Esophagus muscularis mucosa (tissue), 4 donors: ENCODE measurements at regions not wholly inside any gene's neighbourhood (a gene's known extent, or its start where the extent isn't known, plus 50 kb on each side); places are given as distances from the start of the nearest gene placed in this dataset.

ENCODE experiments used
- DNase-seq: peaks from one replicate; pipeline ENCODE4 v3.0.0-alpha.2; 2017; ENCODE audit errors: extremely low spot score
- H3K27ac ChIP-seq, 4 donors: fragments of 200-600 bp; sonication (generic); replicated peaks in 1 of 4; 1 replicate in 3 of 4; 2 replicates in 1 of 4; pipeline ENCODE4 v1.5.1; 2016 to 2019; ENCODE audit warnings: mild to moderate bottlenecking in 1 of 4
- H3K27me3 ChIP-seq, 4 donors: fragments of 200-600 bp; sonication (generic); one replicate each; pipeline versions ENCODE4 v1.5.1 to v1.6.0; 2016 to 2019
- H3K36me3 ChIP-seq, 4 donors: fragments of 200-600 bp; sonication (generic); one replicate each; pipeline ENCODE4 v1.5.1; 2016 to 2019
- H3K4me1 ChIP-seq, 4 donors: fragments of 200-600 bp; sonication (generic); one replicate each; pipeline ENCODE4 v1.5.1; 2016 to 2019
- H3K4me3 ChIP-seq, 4 donors: fragments of 200-600 bp; sonication (generic); 1 replicate in 2 of 4; 2 replicates in 2 of 4; pipeline ENCODE4 v1.5.1; 2016 to 2019; ENCODE audit warnings: mild to moderate bottlenecking in 4 of 4, moderate library complexity in 1 of 4
- H3K9me3 ChIP-seq, 4 donors: fragments of 200-600 bp; sonication (generic); 1 replicate in 3 of 4; 2 replicates in 1 of 4; pipeline ENCODE4 v1.5.1; 2016 to 2019
- CTCF ChIP-seq, 3 experiments: fragments of 200-600 bp in 2 of 3; fragments of 450-650 bp in 1 of 3; sonication (generic) in 2 of 3; IDR thresholded peaks; one replicate each; pipeline ENCODE4 v1.5.1; 2017 to 2019; ENCODE audit warnings: antibody characterized with exemption in 3 of 3, mild to moderate bottlenecking in 2 of 3, moderate library complexity in 1 of 3
- EP300 ChIP-seq: sonication (generic); formaldehyde crosslinking; IDR thresholded peaks from one replicate; pipeline ENCODE4 v1.6.1; 2017; ENCODE audit warnings: antibody characterized with exemption
- POLR2A ChIP-seq: fragments of 450-650 bp; IDR thresholded peaks from one replicate; pipeline ENCODE4 v1.6.1; 2017; ENCODE audit warnings: antibody characterized with exemption, moderate library complexity, mild to moderate bottlenecking, low read depth
- POLR2AphosphoS5 ChIP-seq, 2 donors: sonication (generic); formaldehyde crosslinking; IDR thresholded peaks; one replicate each; pipeline ENCODE4 v1.6.1; 2017; ENCODE audit warnings: antibody characterized with exemption in 2 of 2
- WGBS: methylation state at CpG from one replicate; pipeline ENCODE4 v1.1.5; 2018; 5-methylcytosine and 5-hydroxymethylcytosine counted together
- intact Hi-C: fragments of 100-400 bp; cut with DNase I; formaldehyde crosslinking; loops from one replicate; pipeline ENCODE4 v1.15.1; 2023

- TF ChIP-seq EP300 (no peak), CTCF (IDR thresholded peaks at IDR 0.05) (no peak), POLR2AphosphoS5 (IDR thresholded peaks at IDR 0.05) (no peak), POLR2A (no peak)
- no peak overlapping the region for H3K27ac ChIP-seq
- DNase-seq = no peak
- no peaks in the 10 kb centered on the region for H3K9me3 ChIP-seq
- intact Hi-C loops = no loop called here
- no peak overlapping the region for H3K4me3 ChIP-seq
- peaks cover 3 to 18% (median 15%) of the 10 kb centered on the region in 4 donors for H3K4me1 ChIP-seq
- H3K36me3 ChIP-seq = no peaks in the 10 kb centered on the region
- WGBS = 92% methylated on average over 2 of the region's 2 CpGs
- H3K27me3 ChIP-seq = no peaks in the 10 kb centered on the region
These were observed 182.8 kb downstream of the NRIP1 start for GRCh38 chr21:14881863-14882499.

GRCh38 chr21:14880922-14881321 is 183.9 kb downstream of the NRIP1 start:
- DNase-seq = no peak
- TF ChIP-seq CTCF (IDR thresholded peaks at IDR 0.05) (no peak), POLR2A (no peak), EP300 (no peak), POLR2AphosphoS5 (IDR thresholded peaks at IDR 0.05) (no peak)
- Histone ChIP-seq H3K9me3 (no peaks in the 10 kb centered on the region), H3K27me3 (no peaks in the 10 kb centered on the region), H3K4me3 (no peak overlapping the region), H3K36me3 (no peaks in the 10 kb centered on the region), H3K4me1 (peaks cover 3 to 27% (median 24%) of the 10 kb centered on the region in 4 donors), H3K27ac (no peak overlapping the region)
- intact Hi-C loops = no loop called here
- 87% methylated on average over 2 of the region's 2 CpGs for WGBS

GRCh38 chr21:14879458-14879857 is 185.3 kb downstream of the NRIP1 start:
- H3K36me3 ChIP-seq = no peaks in the 10 kb centered on the region
- TF ChIP-seq CTCF (IDR thresholded peaks at IDR 0.05) (no peak), POLR2AphosphoS5 (IDR thresholded peaks at IDR 0.05) (no peak)
- intact Hi-C loops = no loop called here
- no peaks in the 10 kb centered on the region for H3K9me3 ChIP-seq
- H3K27me3 ChIP-seq = no peaks in the 10 kb centered on the region
- peaks cover 3 to 33% (median 30%) of the 10 kb centered on the region in 4 donors for H3K4me1 ChIP-seq
- no peak for DNase-seq
- WGBS = 72% methylated on average over 3 of the region's 3 CpGs
- H3K27ac ChIP-seq = no peak overlapping the region
- no peak overlapping the region for H3K4me3 ChIP-seq

- H3K4me3 ChIP-seq = no peak overlapping the region
- TF ChIP-seq EP300 (no peak), POLR2AphosphoS5 (IDR thresholded peaks at IDR 0.05) (no peak), POLR2A (no peak), CTCF (IDR thresholded peaks at IDR 0.05) (no peak)
- no peaks in the 10 kb centered on the region for H3K9me3 ChIP-seq
- no peaks in the 10 kb centered on the region for H3K27me3 ChIP-seq
- DNase-seq = no peak
- no peaks in the 10 kb centered on the region for H3K36me3 ChIP-seq
- intact Hi-C loops = no loop called here
- no peak overlapping the region for H3K27ac ChIP-seq
- 78% methylated on average over 5 of the region's 5 CpGs for WGBS
- H3K4me1 ChIP-seq = peaks cover 3 to 33% (median 30%) of the 10 kb centered on the region in 4 donors
These were observed 185.8 kb downstream of the NRIP1 start for GRCh38 chr21:14878971-14879370.

GRCh38 chr21:14877581-14878228 is 187.1 kb downstream of the NRIP1 start:
- Histone ChIP-seq H3K27ac (peak overlapping the region in 1 of 4 donors; percentile 16), H3K36me3 (no peaks in the 10 kb centered on the region), H3K4me1 (peaks cover 3 to 33% (median 30%) of the 10 kb centered on the region in 4 donors), H3K27me3 (no peaks in the 10 kb centered on the region), H3K4me3 (no peak overlapping the region), H3K9me3 (no peaks in the 10 kb centered on the region)
- 42% methylated on average over 2 of the region's 2 CpGs for WGBS
- no peak for DNase-seq
- TF ChIP-seq POLR2AphosphoS5 (IDR thresholded peaks at IDR 0.05) (peak in 1 of 2 donors; percentile 27), POLR2A (no peak)
- intact Hi-C loops = no loop called here
